ENCODE measurements at regions not wholly inside any gene's neighbourhood (a gene's known extent, or its start where the extent isn't known, plus 50 kb on each side); places are given as distances from the start of the nearest gene placed in this dataset.

DNA sequence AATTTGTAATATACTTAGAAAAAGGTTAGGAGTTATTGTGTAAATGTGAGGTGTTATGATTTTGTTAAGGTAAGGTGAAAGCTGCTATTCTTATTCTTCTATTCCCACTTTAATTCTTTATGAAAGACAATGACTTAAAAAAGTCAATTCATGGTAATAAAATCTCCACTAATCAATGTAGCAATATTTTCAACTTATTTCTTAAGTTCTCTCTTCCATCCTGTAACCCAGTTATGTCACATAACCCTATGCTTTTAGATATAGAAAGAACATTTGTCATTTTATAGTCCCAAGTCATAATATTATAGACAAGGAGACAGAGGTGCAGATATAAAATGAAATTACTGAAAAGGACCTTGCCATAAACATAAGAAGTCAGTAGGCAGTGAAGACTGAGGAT is 157.9 kb upstream of the SLC7A11 start:
- TF ChIP-seq, protein P1, sequence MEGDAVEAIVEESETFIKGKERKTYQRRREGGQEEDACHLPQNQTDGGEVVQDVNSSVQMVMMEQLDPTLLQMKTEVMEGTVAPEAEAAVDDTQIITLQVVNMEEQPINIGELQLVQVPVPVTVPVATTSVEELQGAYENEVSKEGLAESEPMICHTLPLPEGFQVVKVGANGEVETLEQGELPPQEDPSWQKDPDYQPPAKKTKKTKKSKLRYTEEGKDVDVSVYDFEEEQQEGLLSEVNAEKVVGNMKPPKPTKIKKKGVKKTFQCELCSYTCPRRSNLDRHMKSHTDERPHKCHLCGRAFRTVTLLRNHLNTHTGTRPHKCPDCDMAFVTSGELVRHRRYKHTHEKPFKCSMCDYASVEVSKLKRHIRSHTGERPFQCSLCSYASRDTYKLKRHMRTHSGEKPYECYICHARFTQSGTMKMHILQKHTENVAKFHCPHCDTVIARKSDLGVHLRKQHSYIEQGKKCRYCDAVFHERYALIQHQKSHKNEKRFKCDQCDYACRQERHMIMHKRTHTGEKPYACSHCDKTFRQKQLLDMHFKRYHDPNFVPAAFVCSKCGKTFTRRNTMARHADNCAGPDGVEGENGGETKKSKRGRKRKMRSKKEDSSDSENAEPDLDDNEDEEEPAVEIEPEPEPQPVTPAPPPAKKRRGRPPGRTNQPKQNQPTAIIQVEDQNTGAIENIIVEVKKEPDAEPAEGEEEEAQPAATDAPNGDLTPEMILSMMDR (IDR thresholded peaks at IDR 0.05): no peak
- TF ChIP-seq POLR2A (IDR thresholded peaks at IDR 0.05): no peak

Data from lower leg skin (tissue), 3 donors.